A673 (cell line): ENCODE measurements at regions not wholly inside any gene's neighbourhood (a gene's known extent, or its start where the extent isn't known, plus 50 kb on each side); places are given as distances from the start of the nearest gene placed in this dataset.

Source experiments
- EZH2 ChIP-seq: fragments of 200-600 bp; sonication (generic); IDR thresholded peaks from 2 replicates; pipeline ENCODE4 v1.6.1; 2017; ENCODE audit warnings: borderline replicate concordance, low read depth, mild to moderate bottlenecking, mixed read lengths, antibody characterized with exemption, low read length; ENCODE audit not compliant: poor library complexity, severe bottlenecking
- TF ChIP-seq, protein P1 (sequence below): fragments of 300-800, 200-600 bp; sonication (generic); conservative IDR thresholded peaks from 2 replicates; pipeline ENCODE4 v1.5.1; 2017; ENCODE audit warnings: low read depth, mild to moderate bottlenecking, antibody characterized with exemption, low read length, moderate library complexity, mixed read lengths

GRCh38 chr4:20403846-20404245, 152.1 kb downstream of the SLIT2 start:
- TF ChIP-seq, protein P1, sequence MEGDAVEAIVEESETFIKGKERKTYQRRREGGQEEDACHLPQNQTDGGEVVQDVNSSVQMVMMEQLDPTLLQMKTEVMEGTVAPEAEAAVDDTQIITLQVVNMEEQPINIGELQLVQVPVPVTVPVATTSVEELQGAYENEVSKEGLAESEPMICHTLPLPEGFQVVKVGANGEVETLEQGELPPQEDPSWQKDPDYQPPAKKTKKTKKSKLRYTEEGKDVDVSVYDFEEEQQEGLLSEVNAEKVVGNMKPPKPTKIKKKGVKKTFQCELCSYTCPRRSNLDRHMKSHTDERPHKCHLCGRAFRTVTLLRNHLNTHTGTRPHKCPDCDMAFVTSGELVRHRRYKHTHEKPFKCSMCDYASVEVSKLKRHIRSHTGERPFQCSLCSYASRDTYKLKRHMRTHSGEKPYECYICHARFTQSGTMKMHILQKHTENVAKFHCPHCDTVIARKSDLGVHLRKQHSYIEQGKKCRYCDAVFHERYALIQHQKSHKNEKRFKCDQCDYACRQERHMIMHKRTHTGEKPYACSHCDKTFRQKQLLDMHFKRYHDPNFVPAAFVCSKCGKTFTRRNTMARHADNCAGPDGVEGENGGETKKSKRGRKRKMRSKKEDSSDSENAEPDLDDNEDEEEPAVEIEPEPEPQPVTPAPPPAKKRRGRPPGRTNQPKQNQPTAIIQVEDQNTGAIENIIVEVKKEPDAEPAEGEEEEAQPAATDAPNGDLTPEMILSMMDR, result no peak
- TF ChIP-seq EZH2, result no peak
